Panc1 (cell line): ENCODE measurements at regions not wholly inside any gene's neighbourhood (a gene's known extent, or its start where the extent isn't known, plus 50 kb on each side); places are given as distances from the start of the nearest gene placed in this dataset.

Experiments
- ATAC-seq: fragments of 200-7000 bp; cut with Tn5 transposase; 2 replicates; pipeline ENCODE4 v1.9.1; 2020; ENCODE audit warnings: mild to moderate bottlenecking, moderate library complexity
- BruUV-seq: library from RNA; stranded (reverse); fragments of 400-500 nt; replicated peaks from 2 replicates; lab custom pipeline; 2021; lab: Mats Ljungman, UMichigan
- CTCF ChIA-PET: fragments of 300-600 bp; sonication (Branson Sonifier 250); formaldehyde crosslinking; loops from one replicate; lab custom pipeline; 2022; ENCODE audit warnings: antibody characterized with exemption; lab: Charles Lee
- POLR2A ChIA-PET: fragments of 300-600 bp; sonication (Branson Sonifier 250); formaldehyde crosslinking; loops from one replicate; lab custom pipeline; 2022; ENCODE audit warnings: antibody characterized with exemption; lab: Charles Lee
- DNase-seq: peaks from one replicate; pipeline ENCODE4 v3.0.0-alpha.2; 2010; ENCODE audit warnings: low read depth, low spot score
- H3K27ac ChIP-seq: 2 replicates; pipeline ENCODE4 v1.5.1; 2011; ENCODE audit warnings: mild to moderate bottlenecking, low read length, inconsistent platforms
- H3K27me3 ChIP-seq: fragments of 200-500 bp; sonication (Bioruptor generic); 2 replicates; pipeline ENCODE4 v1.6.0; 2014; ENCODE audit warnings: low read length, inconsistent platforms; ENCODE audit not compliant: control insufficient read depth, insufficient read depth
- H3K36me3 ChIP-seq: fragments of 200-500 bp; sonication (Bioruptor generic); 2 replicates; pipeline ENCODE4 v1.5.1; 2014; ENCODE audit warnings: inconsistent platforms, mild to moderate bottlenecking, low read length, moderate library complexity; ENCODE audit not compliant: control insufficient read depth, insufficient read depth
- H3K4me1 ChIP-seq: 2 replicates; pipeline ENCODE4 v1.5.1; 2011; ENCODE audit warnings: inconsistent platforms, mild to moderate bottlenecking, low read length, moderate library complexity; ENCODE audit not compliant: control insufficient read depth, insufficient read depth
- H3K4me3 ChIP-seq, 2 experiments: 2 replicates each; pipeline ENCODE4 v1.5.1; 2011 to 2012; ENCODE audit warnings: low read depth in 2 of 2, low read length in 2 of 2, mild to moderate bottlenecking in 2 of 2, inconsistent platforms in 1 of 2, moderate library complexity in 1 of 2
- H3K9me3 ChIP-seq: fragments of 200-500 bp; sonication (Bioruptor generic); 2 replicates; pipeline ENCODE4 v1.5.1; 2014; ENCODE audit warnings: low read depth, mild to moderate bottlenecking, inconsistent platforms, low read length, moderate library complexity; ENCODE audit not compliant: control insufficient read depth, insufficient read depth
- CTCF ChIP-seq: fragments of 450-650 bp; IDR thresholded peaks from 2 replicates; pipeline ENCODE4 v1.5.1; 2017; ENCODE audit warnings: mild to moderate bottlenecking
- POLR2AphosphoS5 ChIP-seq: IDR thresholded peaks from 2 replicates; pipeline ENCODE4 v1.6.1; 2012; ENCODE audit warnings: mild to moderate bottlenecking, low read depth, low read length, moderate library complexity
- REST ChIP-seq, 2 experiments: IDR thresholded peaks; 2 replicates each; pipeline ENCODE4 v1.6.1; 2011 to 2012; ENCODE audit warnings: low read depth in 2 of 2, control low read depth in 1 of 2, low read length in 1 of 2, mild to moderate bottlenecking in 1 of 2, moderate library complexity in 1 of 2; ENCODE audit not compliant: insufficient read depth in 1 of 2
- SIN3A ChIP-seq: IDR thresholded peaks from 2 replicates; pipeline ENCODE4 v1.6.1; 2012; ENCODE audit warnings: low read depth, mild to moderate bottlenecking, low read length, moderate library complexity, borderline replicate concordance; ENCODE audit not compliant: insufficient read depth
- TCF7L2 ChIP-seq: IDR thresholded peaks from 2 replicates; pipeline ENCODE4 v1.6.1; 2011; ENCODE audit warnings: mild to moderate bottlenecking, low read depth, low read length, inconsistent platforms
- in situ Hi-C: cut with HindIII; loops from 2 replicates; pipeline ENCODE4 v1.10.0; 2016; ENCODE audit warnings: low sequenced_read_pairs, low pct_unique_long_range_greater_than_20kb
- intact Hi-C: fragments of 100-400 bp; cut with micrococcal nuclease; formaldehyde crosslinking; loops from one replicate; pipeline ENCODE4 v1.10.0; 2022; ENCODE audit not compliant: unreplicated experiment

DNA sequence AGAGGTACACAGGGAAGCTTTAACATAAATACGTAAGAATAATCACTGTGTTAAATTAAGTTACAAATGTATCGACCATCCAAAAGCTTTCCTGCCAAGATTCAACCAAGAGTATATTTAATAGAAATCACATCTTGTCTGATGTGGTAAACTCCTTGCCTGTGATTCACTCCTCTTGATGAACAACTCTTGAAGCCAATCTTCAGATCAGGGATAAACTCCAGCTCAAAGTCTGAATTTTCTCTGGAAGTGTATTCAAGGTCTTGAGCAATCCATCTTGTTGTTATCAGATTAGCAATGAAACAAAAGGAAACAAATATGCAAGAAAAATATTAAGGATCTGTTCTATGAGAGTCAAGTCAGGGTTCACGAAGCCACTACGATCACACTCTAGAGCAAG is 170.0 kb upstream of the ADAMTS16 start:
- DNase-seq (no peak), ATAC-seq (no peak)
- H3K27me3 ChIP-seq, result no peaks in the 10 kb centered on the region
- H3K27ac ChIP-seq, result no peak overlapping the region
- no peak overlapping the region for H3K4me3 ChIP-seq
- H3K9me3 ChIP-seq, result no peaks in the 10 kb centered on the region
- in situ Hi-C loops, result no loop called here
- no peak for TF ChIP-seq REST (IDR thresholded peaks at IDR 0.05; ENCODE audit: insufficient read depth in 1 of 2, low read depth in 2 of 2, low read length in 1 of 2)
- no peak for TF ChIP-seq TCF7L2
- no peak for TF ChIP-seq CTCF
- TF ChIP-seq POLR2AphosphoS5, result no peak
- no peak for TF ChIP-seq SIN3A
- ChIA-PET CTCF (no interaction called here), POLR2A (no interaction called here)
- no peaks in the 10 kb centered on the region for H3K4me1 ChIP-seq
- H3K36me3 ChIP-seq, result no peaks in the 10 kb centered on the region
- BruUV-seq, result no TSS peak
- intact Hi-C loops, result no loop called here

GRCh38 chr5:4976902-4977301 is 163.2 kb upstream of the ADAMTS16 start:
- Histone ChIP-seq H3K9me3 (no peaks in the 10 kb centered on the region), H3K27ac (no peak overlapping the region), H3K27me3 (no peaks in the 10 kb centered on the region), H3K4me1 (no peaks in the 10 kb centered on the region), H3K36me3 (no peaks in the 10 kb centered on the region), H3K4me3 (no peak overlapping the region)
- CTCF ChIA-PET, result interaction anchor here (0.6 kb wide), 1 partner anchor 71 kb away, joined by 8 read pairs; no protein-coding TSS in a partner anchor
- TF ChIP-seq TCF7L2 (no peak), SIN3A (no peak), CTCF (no peak), REST (IDR thresholded peaks at IDR 0.05; ENCODE audit: insufficient read depth in 1 of 2, low read depth in 2 of 2, low read length in 1 of 2) (no peak), POLR2AphosphoS5 (no peak)
- ATAC-seq, result no peak
- intact Hi-C loops, result no loop called here
- no TSS peak for BruUV-seq
- in situ Hi-C loops, result no loop called here
- POLR2A ChIA-PET, result no interaction called here
- DNase-seq, result no peak
